H9 (cell line): ENCODE measurements at regions not wholly inside any gene's neighbourhood (a gene's known extent, or its start where the extent isn't known, plus 50 kb on each side); places are given as distances from the start of the nearest gene placed in this dataset.

Experiments
- DNase-seq: peaks from one replicate; pipeline ENCODE4 v3.0.0-alpha.2; 2017
- H2AFZ ChIP-seq: one replicate; pipeline ENCODE4 v1.6.1; 2013; ENCODE audit warnings: mild to moderate bottlenecking, low read length, control low read depth, moderate library complexity
- H2AK5ac ChIP-seq: 2 replicates; pipeline ENCODE4 v1.6.1; 2013; ENCODE audit warnings: low read length, control low read depth, mixed read lengths; ENCODE audit not compliant: insufficient read length
- H2BK120ac ChIP-seq: one replicate; pipeline ENCODE4 v1.6.1; 2013; ENCODE audit warnings: low read depth, mild to moderate bottlenecking, low read length, control low read depth, inconsistent platforms; ENCODE audit not compliant: poor library complexity, severe bottlenecking
- H2BK12ac ChIP-seq: 2 replicates; pipeline ENCODE4 v1.6.1; 2013; ENCODE audit warnings: low read length, control low read depth, mixed read lengths, low read depth; ENCODE audit not compliant: insufficient read length
- H2BK15ac ChIP-seq: 2 replicates; pipeline ENCODE4 v1.6.1; 2013; ENCODE audit warnings: low read depth, low read length, control low read depth
- H2BK20ac ChIP-seq: one replicate; pipeline ENCODE4 v1.6.1; 2013; ENCODE audit warnings: low read depth, mild to moderate bottlenecking, low read length, control low read depth, inconsistent platforms; ENCODE audit not compliant: poor library complexity, severe bottlenecking
- H2BK5ac ChIP-seq: 2 replicates; pipeline ENCODE4 v1.6.1; 2013; ENCODE audit warnings: low read length, control low read depth, mixed read lengths; ENCODE audit not compliant: insufficient read length
- H3K14ac ChIP-seq: 2 replicates; pipeline ENCODE4 v1.6.1; 2013; ENCODE audit warnings: low read length, control low read depth; ENCODE audit not compliant: insufficient read depth
- H3K18ac ChIP-seq: 2 replicates; pipeline ENCODE4 v1.6.1; 2013; ENCODE audit warnings: low read depth, mild to moderate bottlenecking, mixed read lengths, low read length, control low read depth; ENCODE audit not compliant: insufficient read length
- H3K23ac ChIP-seq: 2 replicates; pipeline ENCODE4 v1.6.1; 2013; ENCODE audit warnings: low read length, control low read depth, mixed read lengths, low read depth; ENCODE audit not compliant: insufficient read length
- H3K23me2 ChIP-seq: 2 replicates; pipeline ENCODE4 v1.6.1; 2013; ENCODE audit warnings: low read depth, mild to moderate bottlenecking, mixed read lengths, low read length, control low read depth; ENCODE audit not compliant: insufficient read length, poor library complexity, severe bottlenecking
- H3K27ac ChIP-seq: 2 replicates; pipeline ENCODE4 v1.5.1; 2013; ENCODE audit warnings: low read length, control low read depth, mixed read lengths, low read depth; ENCODE audit not compliant: insufficient read length
- H3K27me3 ChIP-seq: 2 replicates; pipeline ENCODE4 v1.6.1; 2013; ENCODE audit warnings: low read length, control low read depth, inconsistent platforms; ENCODE audit not compliant: insufficient read depth
- H3K4ac ChIP-seq: 2 replicates; pipeline ENCODE4 v1.6.1; 2013; ENCODE audit warnings: low read depth, mild to moderate bottlenecking, control low read depth, inconsistent platforms, low read length, moderate library complexity
- H3K4me1 ChIP-seq: 2 replicates; pipeline ENCODE4 v1.6.1; 2013; ENCODE audit warnings: low read length, control low read depth, inconsistent platforms; ENCODE audit not compliant: insufficient read depth
- H3K4me2 ChIP-seq: 2 replicates; pipeline ENCODE4 v1.6.1; 2013; ENCODE audit warnings: low read length, control low read depth, mixed read lengths; ENCODE audit not compliant: insufficient read length, insufficient read depth
- H3K56ac ChIP-seq: 2 replicates; pipeline ENCODE4 v1.6.1; 2013; ENCODE audit warnings: low read depth, mild to moderate bottlenecking, mixed read lengths, low read length, control low read depth; ENCODE audit not compliant: insufficient read length
- H3K79me1 ChIP-seq: 2 replicates; pipeline ENCODE4 v1.6.1; 2013; ENCODE audit warnings: low read depth, mild to moderate bottlenecking, moderate library complexity, low read length, control low read depth, inconsistent platforms; ENCODE audit not compliant: insufficient read depth, poor library complexity, severe bottlenecking
- H3K79me2 ChIP-seq: 2 replicates; pipeline ENCODE4 v1.6.1; 2013; ENCODE audit warnings: low read length, control low read depth, inconsistent platforms; ENCODE audit not compliant: insufficient read depth
- H3K9ac ChIP-seq: 2 replicates; pipeline ENCODE4 v1.6.1; 2013; ENCODE audit warnings: low read length, control low read depth, mixed read lengths; ENCODE audit not compliant: insufficient read length; ENCODE audit errors: extremely low read depth
- H3K9me3 ChIP-seq: one replicate; pipeline ENCODE4 v1.6.1; 2013; ENCODE audit warnings: low read depth, low read length, inconsistent platforms; ENCODE audit not compliant: control insufficient read depth
- H3T11ph ChIP-seq: one replicate; pipeline ENCODE4 v1.6.1; 2013; ENCODE audit warnings: mild to moderate bottlenecking, low read length, control low read depth, inconsistent platforms
- H4K20me1 ChIP-seq: one replicate; pipeline ENCODE4 v1.6.1; 2013; ENCODE audit not compliant: control insufficient read depth, insufficient read length, insufficient read depth
- H4K5ac ChIP-seq: 2 replicates; pipeline ENCODE4 v1.6.1; 2013; ENCODE audit warnings: low read depth, mild to moderate bottlenecking, mixed read lengths, low read length, control low read depth; ENCODE audit not compliant: insufficient read length
- H4K8ac ChIP-seq: replicated peaks from 2 replicates; pipeline ENCODE4 v1.6.1; 2013; ENCODE audit warnings: low read length, control low read depth, mixed read lengths, low read depth; ENCODE audit not compliant: insufficient read length
- H4K91ac ChIP-seq: 2 replicates; pipeline ENCODE4 v1.6.1; 2013; ENCODE audit warnings: low read depth, mild to moderate bottlenecking, moderate library complexity, mixed read lengths, low read length, control low read depth; ENCODE audit not compliant: insufficient read length
- H3K27ac Mint-ChIP-seq, 3 experiments: 2 replicates in 2 of 3; 3 replicates in 1 of 3; pipeline ENCODE4 v1.8.0; 2020 to 2021; ENCODE audit warnings: mixed read lengths in 3 of 3, mild to moderate bottlenecking in 1 of 3, moderate library complexity in 1 of 3
- H3K27me3 Mint-ChIP-seq: 2 replicates; pipeline ENCODE4 v1.8.0; 2021; ENCODE audit warnings: low read depth, mild to moderate bottlenecking, moderate library complexity, mixed read lengths
- H3K36me3 Mint-ChIP-seq, 3 experiments: 2 replicates in 2 of 3; 3 replicates in 1 of 3; pipeline ENCODE4 v1.8.0; 2020 to 2021; ENCODE audit warnings: low read depth in 3 of 3, mixed read lengths in 3 of 3; ENCODE audit not compliant: insufficient read depth in 1 of 3
- H3K4me1 Mint-ChIP-seq, 2 experiments: 2 replicates each; pipeline ENCODE4 v1.8.0; 2020; ENCODE audit warnings: mixed read lengths in 2 of 2
- H3K4me3 Mint-ChIP-seq, 2 experiments: 2 replicates in 1 of 2; 3 replicates in 1 of 2; pipeline ENCODE4 v1.8.0; 2020 to 2021; ENCODE audit warnings: mild to moderate bottlenecking in 2 of 2, mixed read lengths in 2 of 2, moderate library complexity in 1 of 2
- H3K9me3 Mint-ChIP-seq, 2 experiments: 2 replicates in 1 of 2; 3 replicates in 1 of 2; pipeline ENCODE4 v1.8.0; 2020; ENCODE audit warnings: mild to moderate bottlenecking in 2 of 2, mixed read lengths in 2 of 2, moderate library complexity in 1 of 2
- CTCF ChIP-seq: fragments of 200-600 bp; sonication (generic); conservative IDR thresholded peaks from 3 replicates; pipeline ENCODE4 v1.8.0; 2021; ENCODE audit warnings: antibody characterized with exemption, mild to moderate bottlenecking
- WGBS: extraction: QIAGEN DNeasy Blood & Tissue Kit; methylation state at CpG from one replicate; pipeline ENCODE4 v1.1.7; 2013; ENCODE audit warnings: missing lambda C conversion rate, low lambda C conversion rate, mixed read lengths; ENCODE audit not compliant: insufficient read length; ENCODE audit errors: extremely low coverage; 5-methylcytosine and 5-hydroxymethylcytosine counted together

GRCh38 chr5:24963611-24964010 lies 318.8 kb upstream of the CDH10 start:
- Mint-ChIP-seq H3K36me3 (no peaks in the 10 kb centered on the region), H3K27ac (no peak overlapping the region), H3K27me3 (no peaks in the 10 kb centered on the region), H3K4me3 (no peak overlapping the region), H3K4me1 (no peaks in the 10 kb centered on the region), H3K9me3 (peaks cover 1 to 3% of the 10 kb centered on the region in 2 experiments; a peak in 2 of 5 replicates)
- Histone ChIP-seq H3K56ac (no peak overlapping the region), H2BK120ac (no peak overlapping the region), H3K4me2 (no peak overlapping the region), H3K23me2 (no peaks in the 10 kb centered on the region), H3K4me1 (no peaks in the 10 kb centered on the region), H4K91ac (no peak overlapping the region), H4K8ac (no peak overlapping the region), H3K23ac (no peak overlapping the region), H2BK15ac (no peak overlapping the region), H3K27me3 (no peaks in the 10 kb centered on the region), H3K79me2 (no peaks in the 10 kb centered on the region), H2AFZ (no peak overlapping the region), H4K5ac (no peak overlapping the region), H3T11ph (no peak overlapping the region), H4K20me1 (no peaks in the 10 kb centered on the region), H2BK12ac (no peak overlapping the region), H3K79me1 (no peaks in the 10 kb centered on the region), H3K9me3 (no peaks in the 10 kb centered on the region), H3K9ac (no peak overlapping the region), H3K27ac (no peak overlapping the region), H2AK5ac (no peak overlapping the region), H3K18ac (no peak overlapping the region), H3K14ac (no peak overlapping the region), H2BK5ac (no peak overlapping the region), H3K4ac (no peak overlapping the region), H2BK20ac (no peak overlapping the region)
- WGBS, result no CpG with 5 or more reads among the region's 1 CpG
- TF ChIP-seq CTCF, result no peak
- DNase-seq, result no peak
